Putamen (tissue), 1 donor: ENCODE measurements at regions not wholly inside any gene's neighbourhood (a gene's known extent, or its start where the extent isn't known, plus 50 kb on each side); places are given as distances from the start of the nearest gene placed in this dataset.

Experiments
- DNase-seq: peaks from one replicate; pipeline ENCODE4 v3.0.0-alpha.2; 2016; ENCODE audit warnings: low spot score

GRCh38 chr2:15719566-15720313 lies 128.1 kb downstream of the DDX1 start:
- no peak for DNase-seq

GRCh38 chr2:15720561-15721307 lies 129.1 kb downstream of the DDX1 start:
- no peak for DNase-seq

GRCh38 chr2:15721411-15722067 lies 129.9 kb downstream of the DDX1 start:
- DNase-seq = no peak

GRCh38 chr2:15722980-15723379 lies 131.3 kb downstream of the DDX1 start:
- DNase-seq = no peak

- DNase-seq = no peak
Measured at GRCh38 chr2:15724235-15724634, 132.6 kb downstream of the DDX1 start.

- DNase-seq = no peak
Measured at GRCh38 chr2:15725101-15725781, 133.6 kb downstream of the DDX1 start.

- no peak for DNase-seq
Measured at GRCh38 chr2:15725782-15726112, 134.1 kb downstream of the DDX1 start.

GRCh38 chr2:15726321-15727057 lies 134.8 kb downstream of the DDX1 start:
- no peak for DNase-seq

GRCh38 chr2:15727396-15728244 lies 136.0 kb downstream of the DDX1 start:
- no peak for DNase-seq

- peak; percentile 70 for DNase-seq
Measured at GRCh38 chr2:15728245-15728938, 136.7 kb downstream of the DDX1 start.

GRCh38 chr2:15729001-15729400 lies 137.3 kb downstream of the DDX1 start:
- no peak for DNase-seq

GRCh38 chr2:15729709-15730544 lies 138.3 kb downstream of the DDX1 start:
- no peak for DNase-seq

- DNase-seq = peak; percentile 90
Measured at GRCh38 chr2:15730545-15731212, 139.0 kb downstream of the DDX1 start.

GRCh38 chr2:15731213-15731888 lies 139.7 kb downstream of the DDX1 start:
- no peak for DNase-seq

- no peak for DNase-seq
Measured at GRCh38 chr2:15731889-15732271, 140.2 kb downstream of the DDX1 start.

GRCh38 chr2:15732341-15733077 lies 140.8 kb downstream of the DDX1 start:
- DNase-seq = no peak

- no peak for DNase-seq
Measured at GRCh38 chr2:15733867-15734673, 142.4 kb downstream of the DDX1 start.
